Mesenchymal stem cell (in vitro differentiated cells and primary cell): ENCODE measurements at regions not wholly inside any gene's neighbourhood (a gene's known extent, or its start where the extent isn't known, plus 50 kb on each side); places are given as distances from the start of the nearest gene placed in this dataset.

Source experiments
- DNase-seq: peaks from one replicate; pipeline ENCODE4 v3.0.0-alpha.2; 2013
- H2AFZ ChIP-seq: one replicate; pipeline ENCODE4 v1.6.1; 2013; ENCODE audit warnings: low read depth, mild to moderate bottlenecking, control low read depth, inconsistent platforms, low read length, moderate library complexity
- H2AK5ac ChIP-seq: 2 replicates; pipeline ENCODE4 v1.6.1; 2013; ENCODE audit warnings: low read length, moderate library complexity, mild to moderate bottlenecking, inconsistent platforms; ENCODE audit not compliant: severe bottlenecking
- H2BK120ac ChIP-seq: one replicate; pipeline ENCODE4 v1.6.1; 2013; ENCODE audit warnings: low read depth, mild to moderate bottlenecking, inconsistent platforms, low read length, moderate library complexity
- H2BK12ac ChIP-seq, 2 experiments: one replicate each; pipeline ENCODE4 v1.6.1; 2013; ENCODE audit warnings: inconsistent platforms in 2 of 2, low read length in 2 of 2, mild to moderate bottlenecking in 2 of 2, moderate library complexity in 2 of 2, control low read depth in 1 of 2
- H2BK15ac ChIP-seq: one replicate; pipeline ENCODE4 v1.6.1; 2013; ENCODE audit warnings: mild to moderate bottlenecking, low read depth, inconsistent platforms; ENCODE audit not compliant: poor library complexity, severe bottlenecking
- H2BK5ac ChIP-seq: 2 replicates; pipeline ENCODE4 v1.6.1; 2013; ENCODE audit warnings: low read depth, mild to moderate bottlenecking, low read length, control low read depth, inconsistent platforms; ENCODE audit not compliant: poor library complexity, severe bottlenecking
- H3K14ac ChIP-seq, 2 experiments: one replicate each; pipeline ENCODE4 v1.6.1; 2013; ENCODE audit warnings: inconsistent platforms in 2 of 2, low read length in 2 of 2, control low read depth in 1 of 2, mild to moderate bottlenecking in 1 of 2, moderate library complexity in 1 of 2
- H3K18ac ChIP-seq, 2 experiments: one replicate each; pipeline ENCODE4 v1.6.1; 2013; ENCODE audit warnings: inconsistent platforms in 2 of 2, low read length in 2 of 2, control low read depth in 1 of 2, low read depth in 1 of 2, mild to moderate bottlenecking in 1 of 2
- H3K23ac ChIP-seq, 2 experiments: one replicate each; pipeline ENCODE4 v1.6.1; 2013; ENCODE audit warnings: inconsistent platforms in 2 of 2, low read length in 2 of 2, mild to moderate bottlenecking in 2 of 2, moderate library complexity in 2 of 2, control low read depth in 1 of 2
- H3K27ac ChIP-seq: 2 replicates; pipeline ENCODE4 v1.5.1; 2013; ENCODE audit warnings: mild to moderate bottlenecking, moderate library complexity, low read length, control low read depth, inconsistent platforms; ENCODE audit not compliant: poor library complexity, severe bottlenecking
- H3K27me3 ChIP-seq, 2 experiments: 2 replicates each; pipeline versions ENCODE4 v1.6.1 to v1.7.0; 2013; ENCODE audit warnings: low read length in 2 of 2, mild to moderate bottlenecking in 2 of 2, moderate library complexity in 2 of 2, control low read depth in 1 of 2, inconsistent platforms in 1 of 2; ENCODE audit not compliant: control insufficient read depth in 1 of 2, insufficient read depth in 1 of 2
- H3K36me3 ChIP-seq, 2 experiments: 2 replicates each; pipeline versions ENCODE4 v1.6.1 to v1.7.0; 2013; ENCODE audit warnings: low read length in 2 of 2, control low read depth in 1 of 2, inconsistent platforms in 1 of 2, low read depth in 1 of 2, mild to moderate bottlenecking in 1 of 2; ENCODE audit not compliant: insufficient read depth in 2 of 2, control insufficient read depth in 1 of 2
- H3K4ac ChIP-seq, 2 experiments: one replicate each; pipeline ENCODE4 v1.6.1; 2013; ENCODE audit warnings: inconsistent platforms in 2 of 2, low read length in 2 of 2, mild to moderate bottlenecking in 2 of 2, moderate library complexity in 2 of 2, control low read depth in 1 of 2, low read depth in 1 of 2
- H3K4me1 ChIP-seq: 2 replicates; pipeline ENCODE4 v1.6.1; 2013; ENCODE audit warnings: low read depth, low read length, control low read depth; ENCODE audit not compliant: control insufficient read depth, insufficient read depth
- H3K4me2 ChIP-seq: 2 replicates; pipeline ENCODE4 v1.6.1; 2013; ENCODE audit warnings: low read length, mild to moderate bottlenecking, inconsistent platforms; ENCODE audit not compliant: poor library complexity, severe bottlenecking
- H3K4me3 ChIP-seq, 2 experiments: 2 replicates each; pipeline versions ENCODE4 v1.5.1 to v1.7.0; 2013; ENCODE audit warnings: low read length in 2 of 2, mild to moderate bottlenecking in 2 of 2, control low read depth in 1 of 2, low read depth in 1 of 2; ENCODE audit not compliant: insufficient read depth in 1 of 2
- H3K79me1 ChIP-seq: replicated peaks from 2 replicates; pipeline ENCODE4 v1.6.1; 2013; ENCODE audit warnings: mild to moderate bottlenecking, control low read depth, low read length, inconsistent platforms; ENCODE audit not compliant: poor library complexity, severe bottlenecking
- H3K9ac ChIP-seq: 2 replicates; pipeline ENCODE4 v1.7.0; 2013; ENCODE audit warnings: mild to moderate bottlenecking, low read length, moderate library complexity
- H3K9me3 ChIP-seq: 2 replicates; pipeline ENCODE4 v1.7.0; 2013; ENCODE audit warnings: mild to moderate bottlenecking, low read length; ENCODE audit not compliant: control insufficient read depth
- H4K8ac ChIP-seq: one replicate; pipeline ENCODE4 v1.6.1; 2013; ENCODE audit warnings: inconsistent platforms, mild to moderate bottlenecking, low read length, moderate library complexity
- H4K91ac ChIP-seq: one replicate; pipeline ENCODE4 v1.6.1; 2013; ENCODE audit warnings: mild to moderate bottlenecking, low read length, inconsistent platforms
- WGBS: methylation state at CpG from one replicate; pipeline ENCODE4 v1.1.7; 2013; ENCODE audit warnings: mixed read lengths; 5-methylcytosine and 5-hydroxymethylcytosine counted together

- Histone ChIP-seq H3K18ac (no peak overlapping the region), H3K23ac (no peak overlapping the region), H2BK120ac (no peak overlapping the region), H3K36me3 (no peaks in the 10 kb centered on the region), H3K9ac (no peak overlapping the region), H3K4ac (no peak overlapping the region), H2BK15ac (no peak overlapping the region), H4K91ac (no peak overlapping the region), H2BK5ac (no peak overlapping the region), H2BK12ac (no peak overlapping the region), H3K27ac (no peak overlapping the region), H3K27me3 (no peaks in the 10 kb centered on the region), H3K14ac (no peak overlapping the region), H4K8ac (no peak overlapping the region), H2AK5ac (no peak overlapping the region), H3K9me3 (peaks cover 6% of the 10 kb centered on the region), H3K4me2 (no peak overlapping the region), H3K4me3 (no peak overlapping the region), H2AFZ (peak overlapping the region; percentile 42), H3K4me1 (no peaks in the 10 kb centered on the region), H3K79me1 (no peaks in the 10 kb centered on the region)
- DNase-seq, result no peak
- 91% methylated on average over 1 of the region's 1 CpG for WGBS
These were observed 167.1 kb upstream of the SPRY2 start for GRCh38 chr13:80508031-80508430.

GRCh38 chr13:80504453-80504852 is 163.5 kb upstream of the SPRY2 start:
- no peak for DNase-seq

GRCh38 chr13:80502359-80502758 is 161.4 kb upstream of the SPRY2 start:
- H3K36me3 ChIP-seq, result no peaks in the 10 kb centered on the region

More at GRCh38 chr13:80504453-80504852, 163.5 kb upstream of the SPRY2 start:
- H3K27me3 ChIP-seq, result no peaks in the 10 kb centered on the region
- no peak overlapping the region for H3K18ac ChIP-seq
- no peaks in the 10 kb centered on the region for H3K36me3 ChIP-seq
- H3K4me2 ChIP-seq, result no peak overlapping the region
- H4K91ac ChIP-seq, result no peak overlapping the region
- no peak overlapping the region for H2AFZ ChIP-seq
- H4K8ac ChIP-seq, result no peak overlapping the region
- H2BK15ac ChIP-seq, result no peak overlapping the region
- WGBS, result 62% methylated on average over 4 of the region's 4 CpGs
- H3K14ac ChIP-seq, result no peak overlapping the region
- H3K9me3 ChIP-seq, result peaks cover 6% of the 10 kb centered on the region
- no peak overlapping the region for H3K23ac ChIP-seq
- H3K4me3 ChIP-seq, result no peak overlapping the region
- no peak overlapping the region for H3K4ac ChIP-seq
- no peak overlapping the region for H2BK120ac ChIP-seq
- H3K27ac ChIP-seq, result no peak overlapping the region
- no peaks in the 10 kb centered on the region for H3K4me1 ChIP-seq
- no peak overlapping the region for H3K9ac ChIP-seq
- no peaks in the 10 kb centered on the region for H3K79me1 ChIP-seq
- H2BK5ac ChIP-seq, result no peak overlapping the region
- no peak overlapping the region for H2AK5ac ChIP-seq
- no peak overlapping the region for H2BK12ac ChIP-seq

GRCh38 chr13:80501556-80501955 is 160.6 kb upstream of the SPRY2 start:
- no peak overlapping the region for H2AK5ac ChIP-seq
- no peak overlapping the region for H3K9ac ChIP-seq
- no peaks in the 10 kb centered on the region for H3K27me3 ChIP-seq
- H3K36me3 ChIP-seq, result no peaks in the 10 kb centered on the region
- H3K18ac ChIP-seq, result no peak overlapping the region
- H3K27ac ChIP-seq, result no peak overlapping the region
- H3K9me3 ChIP-seq, result peaks cover 6% of the 10 kb centered on the region
- H3K4me3 ChIP-seq, result no peak overlapping the region
- H2AFZ ChIP-seq, result no peak overlapping the region
- H2BK15ac ChIP-seq, result no peak overlapping the region
- 94% methylated on average over 2 of the region's 3 CpGs for WGBS
- H4K8ac ChIP-seq, result no peak overlapping the region
- no peak overlapping the region for H3K23ac ChIP-seq
- H2BK120ac ChIP-seq, result no peak overlapping the region
- H3K79me1 ChIP-seq, result no peaks in the 10 kb centered on the region
- no peak overlapping the region for H2BK5ac ChIP-seq
- H3K4me2 ChIP-seq, result no peak overlapping the region
- no peak overlapping the region for H2BK12ac ChIP-seq
- DNase-seq, result no peak
- H3K14ac ChIP-seq, result no peak overlapping the region
- no peaks in the 10 kb centered on the region for H3K4me1 ChIP-seq
- H3K4ac ChIP-seq, result no peak overlapping the region
- no peak overlapping the region for H4K91ac ChIP-seq

More at GRCh38 chr13:80502359-80502758, 161.4 kb upstream of the SPRY2 start:
- H3K9ac ChIP-seq, result no peak overlapping the region
- no peak overlapping the region for H2BK15ac ChIP-seq
- no peak overlapping the region for H3K4ac ChIP-seq
- no peaks in the 10 kb centered on the region for H3K4me1 ChIP-seq
- no peak overlapping the region for H4K91ac ChIP-seq
- H3K27me3 ChIP-seq, result no peaks in the 10 kb centered on the region
- H3K27ac ChIP-seq, result no peak overlapping the region
- no peak overlapping the region for H3K18ac ChIP-seq
- no peak for DNase-seq
- no peak overlapping the region for H3K14ac ChIP-seq
- H2AFZ ChIP-seq, result no peak overlapping the region
- no peak overlapping the region for H2BK5ac ChIP-seq
- H3K23ac ChIP-seq, result no peak overlapping the region
- no peak overlapping the region for H2BK120ac ChIP-seq
- H3K9me3 ChIP-seq, result peaks cover 6% of the 10 kb centered on the region
- no peak overlapping the region for H2BK12ac ChIP-seq
- no peak overlapping the region for H3K4me3 ChIP-seq
- no peaks in the 10 kb centered on the region for H3K79me1 ChIP-seq
- no peak overlapping the region for H3K4me2 ChIP-seq
- no peak overlapping the region for H4K8ac ChIP-seq
- no peak overlapping the region for H2AK5ac ChIP-seq
